Activated CD8-positive, alpha-beta memory T cell treated with anti-CD3 and anti-CD28 coated beads, Interleukin-2, amount 10 ng/mL, durations not matched to agents 7 days and 5 days (primary cell): ENCODE measurements at regions not wholly inside any gene's neighbourhood (a gene's known extent, or its start where the extent isn't known, plus 50 kb on each side); places are given as distances from the start of the nearest gene placed in this dataset.

Experiments
- ATAC-seq: fragments of 150-1000 bp; cut with Tn5 transposase; one replicate; pipeline ENCODE4 v1.10.0; 2021; ENCODE audit warnings: moderate library complexity
- CTCF ChIA-PET: fragments of 350-600 bp; sonication (Branson Sonifier 250); formaldehyde crosslinking; loops from one replicate; lab custom pipeline; 2021; ENCODE audit warnings: antibody characterized with exemption; lab: Charles Lee
- DNase-seq: peaks from one replicate; pipeline ENCODE4 v3.0.0-alpha.2; 2020
- H3K27ac Mint-ChIP-seq: one replicate; pipeline ENCODE4 v1.8.0; 2021; ENCODE audit warnings: mild to moderate bottlenecking, mixed read lengths
- H3K27me3 Mint-ChIP-seq: one replicate; pipeline ENCODE4 v1.8.0; 2021; ENCODE audit warnings: mixed read lengths
- H3K36me3 Mint-ChIP-seq: one replicate; pipeline ENCODE4 v1.8.0; 2021; ENCODE audit warnings: mild to moderate bottlenecking, mixed read lengths
- H3K4me1 Mint-ChIP-seq: one replicate; pipeline ENCODE4 v1.8.0; 2021; ENCODE audit warnings: mixed read lengths
- H3K4me3 Mint-ChIP-seq: one replicate; pipeline ENCODE4 v1.8.0; 2021; ENCODE audit warnings: mild to moderate bottlenecking, moderate library complexity, mixed read lengths
- H3K9me3 Mint-ChIP-seq: one replicate; pipeline ENCODE4 v1.8.0; 2022; ENCODE audit warnings: low read depth, mixed read lengths

GRCh38 chr12:89960607-89961394 lies 252.2 kb upstream of the ATP2B1 start:
- ATAC-seq (no peak), DNase-seq (no peak)
- H3K4me3 Mint-ChIP-seq = no peak overlapping the region
- H3K27ac Mint-ChIP-seq = no peak overlapping the region
- peaks cover 10% of the 10 kb centered on the region for H3K4me1 Mint-ChIP-seq
- H3K9me3 Mint-ChIP-seq = no peaks in the 10 kb centered on the region
- H3K27me3 Mint-ChIP-seq = no peaks in the 10 kb centered on the region
- no peaks in the 10 kb centered on the region for H3K36me3 Mint-ChIP-seq
- CTCF ChIA-PET = interaction anchor here (1.2 to 1.8 kb wide), 3 partner anchors 8 to 14 kb away, joined by 3 to 8 read pairs (median 5); no protein-coding TSS in a partner anchor

GRCh38 chr12:89960011-89960507 lies 251.4 kb upstream of the ATP2B1 start:
- H3K4me3 Mint-ChIP-seq = no peak overlapping the region
- DNase-seq (no peak), ATAC-seq (peak; percentile 23)
- CTCF ChIA-PET = interaction anchor here (1.2 to 1.8 kb wide), 3 partner anchors 9 to 15 kb away, joined by 3 to 8 read pairs (median 5); no protein-coding TSS in a partner anchor
- H3K36me3 Mint-ChIP-seq = no peaks in the 10 kb centered on the region
- no peaks in the 10 kb centered on the region for H3K27me3 Mint-ChIP-seq
- H3K4me1 Mint-ChIP-seq = peaks cover 10% of the 10 kb centered on the region
- no peaks in the 10 kb centered on the region for H3K9me3 Mint-ChIP-seq
- no peak overlapping the region for H3K27ac Mint-ChIP-seq

DNA sequence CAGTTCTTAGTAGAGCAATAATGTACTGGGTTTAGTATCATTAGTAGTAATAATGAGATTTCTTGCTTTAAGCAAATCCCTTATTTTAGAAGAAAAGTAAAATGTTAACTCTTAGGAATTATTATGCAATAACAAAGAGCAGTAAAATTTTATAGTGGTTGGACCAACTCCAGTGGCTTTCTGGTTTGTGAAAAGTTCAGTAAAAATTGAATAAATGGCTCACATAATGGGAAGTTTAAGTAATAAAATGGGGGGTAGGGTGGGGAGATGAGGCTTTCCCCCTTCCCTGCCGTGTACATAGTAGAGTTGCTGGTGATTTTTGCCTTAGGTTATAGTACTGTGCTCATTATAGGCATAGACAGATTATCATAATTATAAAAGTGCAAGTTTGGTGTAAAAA lies 250.5 kb upstream of the ATP2B1 start:
- DNase-seq (no peak), ATAC-seq (no peak)
- no peaks in the 10 kb centered on the region for H3K27me3 Mint-ChIP-seq
- no peak overlapping the region for H3K4me3 Mint-ChIP-seq
- H3K9me3 Mint-ChIP-seq = no peaks in the 10 kb centered on the region
- no peak overlapping the region for H3K27ac Mint-ChIP-seq
- CTCF ChIA-PET = no interaction called here
- peaks cover 10% of the 10 kb centered on the region for H3K4me1 Mint-ChIP-seq
- no peaks in the 10 kb centered on the region for H3K36me3 Mint-ChIP-seq

DNA sequence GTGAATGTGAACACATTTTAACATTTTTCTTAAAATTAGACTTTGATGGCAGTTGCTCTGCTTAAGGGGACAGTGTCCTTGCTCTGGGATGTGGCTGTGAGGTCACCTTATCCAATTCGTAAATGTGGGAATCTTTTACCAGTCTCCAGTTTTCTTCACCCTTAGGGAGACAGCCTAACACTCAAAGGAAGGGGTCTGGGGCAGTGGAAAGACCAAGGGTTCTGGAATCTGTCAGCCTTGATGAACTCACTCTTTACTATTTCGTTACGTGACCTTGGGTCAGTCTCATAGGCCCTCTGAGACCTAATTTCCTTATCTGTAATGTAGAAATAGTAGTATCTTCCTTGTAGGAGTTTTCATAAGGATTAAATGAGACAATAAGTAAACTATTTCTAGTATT lies 245.6 kb upstream of the ATP2B1 start:
- no peak overlapping the region for H3K4me3 Mint-ChIP-seq
- H3K36me3 Mint-ChIP-seq = peaks cover 2% of the 10 kb centered on the region
- H3K27ac Mint-ChIP-seq = no peak overlapping the region
- H3K27me3 Mint-ChIP-seq = no peaks in the 10 kb centered on the region
- no peak for DNase-seq
- no peaks in the 10 kb centered on the region for H3K9me3 Mint-ChIP-seq
- no peak for ATAC-seq
- peaks cover 14% of the 10 kb centered on the region for H3K4me1 Mint-ChIP-seq
- CTCF ChIA-PET = no interaction called here

GRCh38 chr12:89951694-89952060 lies 243.0 kb upstream of the ATP2B1 start:
- peaks cover 16% of the 10 kb centered on the region for H3K4me1 Mint-ChIP-seq
- CTCF ChIA-PET = no interaction called here

DNA sequence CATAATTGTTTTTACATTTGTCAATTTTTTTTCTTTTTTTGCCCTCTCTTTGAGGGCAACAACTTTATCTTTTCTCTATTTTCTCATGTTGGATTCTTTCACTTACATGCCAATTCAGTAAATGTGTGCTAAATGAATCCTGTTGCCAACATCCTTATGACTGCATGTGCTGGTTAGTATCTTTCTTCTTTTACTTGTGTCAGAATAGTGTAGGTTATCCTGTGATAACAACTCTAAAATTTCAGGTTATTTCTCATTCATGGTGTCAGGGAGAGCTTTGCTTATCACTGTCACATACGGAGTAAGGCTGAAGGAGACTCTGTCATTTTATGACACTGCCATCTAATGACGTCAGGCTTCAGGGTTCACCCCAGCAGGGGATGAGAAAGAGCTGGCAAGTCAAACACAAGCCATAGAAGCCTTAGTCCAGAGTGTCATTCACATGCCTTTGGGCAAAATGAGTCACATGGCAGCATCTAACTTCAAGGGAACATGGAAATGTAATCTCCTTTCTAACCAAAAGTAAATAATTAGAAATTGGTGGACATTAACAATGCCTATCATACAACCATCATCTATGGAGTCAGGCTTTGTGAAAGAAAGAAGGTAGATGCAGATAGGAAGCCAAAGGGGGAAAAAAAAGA lies 242.5 kb upstream of the ATP2B1 start:
- no peak for ATAC-seq

More at GRCh38 chr12:89951694-89952060, 243.0 kb upstream of the ATP2B1 start:
- Mint-ChIP-seq H3K36me3 (peaks cover 2% of the 10 kb centered on the region), H3K9me3 (no peaks in the 10 kb centered on the region), H3K4me3 (no peak overlapping the region), H3K27ac (no peak overlapping the region), H3K27me3 (no peaks in the 10 kb centered on the region)
- DNase-seq (no peak), ATAC-seq (no peak)

GRCh38 chr12:89950421-89950820 lies 241.8 kb upstream of the ATP2B1 start:
- Mint-ChIP-seq H3K4me1 (peaks cover 16% of the 10 kb centered on the region), H3K27me3 (no peaks in the 10 kb centered on the region), H3K4me3 (peak overlapping the region; percentile 11), H3K9me3 (no peaks in the 10 kb centered on the region), H3K27ac (peak overlapping the region; percentile 44), H3K36me3 (peaks cover 2% of the 10 kb centered on the region)
- CTCF ChIA-PET = interaction anchor here (1.1 to 1.3 kb wide), 2 partner anchors 11 to 191 kb away, joined by 3 to 8 read pairs; no protein-coding TSS in a partner anchor
- DNase-seq (no peak), ATAC-seq (no peak)

More for the DNA sequence above, 242.5 kb upstream of the ATP2B1 start:
- Mint-ChIP-seq H3K27ac (no peak overlapping the region), H3K4me1 (peaks cover 16% of the 10 kb centered on the region), H3K4me3 (no peak overlapping the region), H3K27me3 (no peaks in the 10 kb centered on the region), H3K36me3 (peaks cover 2% of the 10 kb centered on the region), H3K9me3 (no peaks in the 10 kb centered on the region)
- CTCF ChIA-PET = no interaction called here
- DNase-seq = no peak

- ATAC-seq (peak; percentile 93), DNase-seq (peak; percentile 72)
- peaks cover 16% of the 10 kb centered on the region for H3K4me1 Mint-ChIP-seq
- peaks cover 2% of the 10 kb centered on the region for H3K36me3 Mint-ChIP-seq
- peak overlapping the region; percentile 44 for H3K27ac Mint-ChIP-seq
- peak overlapping the region; percentile 11 for H3K4me3 Mint-ChIP-seq
- CTCF ChIA-PET = interaction anchor here (1.1 to 1.3 kb wide), 2 partner anchors 11 to 190 kb away, joined by 3 to 8 read pairs; no protein-coding TSS in a partner anchor
- H3K27me3 Mint-ChIP-seq = no peaks in the 10 kb centered on the region
- no peaks in the 10 kb centered on the region for H3K9me3 Mint-ChIP-seq
Observed at GRCh38 chr12:89949457-89950195, 241.0 kb upstream of the ATP2B1 start.

DNA sequence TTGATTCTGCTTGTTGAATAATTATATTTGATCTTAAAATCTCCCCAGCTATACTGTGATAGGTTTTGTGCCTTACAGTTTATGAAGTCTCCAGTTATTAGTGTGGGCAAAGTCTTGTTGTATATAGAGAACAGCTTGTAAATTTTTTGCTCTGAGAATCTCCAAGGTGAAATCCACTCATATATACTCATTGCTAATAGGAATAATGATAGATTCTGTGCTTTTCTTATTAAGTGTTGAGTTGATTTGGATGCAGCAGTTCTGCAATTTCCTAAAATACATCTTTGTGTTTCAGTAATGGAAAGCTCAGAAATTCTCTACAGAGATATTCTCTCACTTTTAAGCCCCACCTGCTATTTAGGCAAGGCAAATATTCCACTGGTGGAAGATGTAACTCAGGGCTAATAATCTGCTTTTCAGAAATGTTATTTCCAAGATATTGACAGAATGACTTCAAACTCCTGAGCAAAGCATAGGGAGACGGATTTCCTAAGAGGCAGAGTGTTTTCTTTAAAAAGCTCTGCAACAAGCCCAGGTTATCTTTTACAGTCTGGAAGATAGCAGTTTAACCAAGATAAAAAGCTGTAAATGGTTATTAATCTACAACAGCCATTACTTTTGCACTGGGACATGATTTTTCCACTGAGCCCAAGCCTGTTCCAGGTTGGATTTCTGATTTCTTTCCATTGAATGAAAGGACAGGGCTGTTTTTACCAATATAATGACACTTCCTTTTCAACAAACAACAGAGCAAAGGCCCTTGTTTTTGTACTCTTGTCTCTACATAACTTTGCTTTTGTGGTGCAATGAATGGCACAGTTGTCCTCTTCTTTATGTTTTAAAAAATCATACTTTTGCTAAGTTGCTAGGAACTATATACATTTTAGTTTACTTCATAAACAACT lies 239.9 kb upstream of the ATP2B1 start:
- Mint-ChIP-seq H3K36me3 (peaks cover 2% of the 10 kb centered on the region), H3K4me1 (peaks cover 16% of the 10 kb centered on the region), H3K9me3 (no peaks in the 10 kb centered on the region), H3K27me3 (no peaks in the 10 kb centered on the region), H3K27ac (no peak overlapping the region), H3K4me3 (no peak overlapping the region)
- ATAC-seq = no peak
- CTCF ChIA-PET = no interaction called here
- DNase-seq = no peak

DNA sequence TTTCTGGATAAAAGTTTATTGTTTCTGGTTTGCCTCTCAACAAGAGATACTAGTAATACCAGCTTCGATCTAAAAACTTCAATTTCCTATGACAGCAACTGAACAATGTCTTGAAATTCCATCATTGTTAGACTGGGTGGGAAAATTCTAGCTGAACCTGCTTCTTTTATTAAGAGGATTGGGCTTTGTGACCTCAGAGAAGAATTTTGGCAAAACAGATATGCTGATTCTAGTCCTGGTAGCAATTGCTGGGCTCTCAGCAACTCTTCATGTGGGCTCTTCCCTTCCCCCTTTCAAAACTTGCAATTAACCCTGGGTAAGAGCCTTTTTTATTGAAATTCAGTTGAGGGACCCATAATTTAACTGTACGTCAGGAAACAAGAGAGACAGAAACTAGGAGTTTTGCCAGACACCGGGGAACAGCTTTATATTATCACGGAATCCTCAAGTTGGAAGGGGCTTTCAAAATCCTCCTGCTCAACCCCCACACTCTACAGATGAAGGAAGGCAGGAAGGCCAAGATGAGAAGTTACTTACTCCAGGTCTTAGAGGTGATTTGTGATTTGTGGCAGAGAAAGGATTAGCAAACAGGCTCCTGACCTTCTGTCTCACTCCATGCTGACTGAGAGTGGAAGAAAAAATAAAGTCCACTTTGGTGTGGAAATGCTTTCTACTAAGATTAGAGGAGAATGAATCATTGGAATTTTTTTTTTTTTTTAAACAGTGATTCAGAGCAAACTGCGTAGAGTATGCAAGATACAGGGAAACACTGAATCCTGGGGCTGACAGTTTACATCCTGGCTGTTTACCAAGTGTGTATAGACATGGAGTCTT lies 239.0 kb upstream of the ATP2B1 start:
- Mint-ChIP-seq H3K36me3 (peaks cover 2% of the 10 kb centered on the region), H3K27ac (no peak overlapping the region), H3K4me1 (peaks cover 21% of the 10 kb centered on the region), H3K27me3 (no peaks in the 10 kb centered on the region), H3K4me3 (no peak overlapping the region), H3K9me3 (no peaks in the 10 kb centered on the region)
- CTCF ChIA-PET = no interaction called here
- DNase-seq = no peak
- ATAC-seq = no peak

DNA sequence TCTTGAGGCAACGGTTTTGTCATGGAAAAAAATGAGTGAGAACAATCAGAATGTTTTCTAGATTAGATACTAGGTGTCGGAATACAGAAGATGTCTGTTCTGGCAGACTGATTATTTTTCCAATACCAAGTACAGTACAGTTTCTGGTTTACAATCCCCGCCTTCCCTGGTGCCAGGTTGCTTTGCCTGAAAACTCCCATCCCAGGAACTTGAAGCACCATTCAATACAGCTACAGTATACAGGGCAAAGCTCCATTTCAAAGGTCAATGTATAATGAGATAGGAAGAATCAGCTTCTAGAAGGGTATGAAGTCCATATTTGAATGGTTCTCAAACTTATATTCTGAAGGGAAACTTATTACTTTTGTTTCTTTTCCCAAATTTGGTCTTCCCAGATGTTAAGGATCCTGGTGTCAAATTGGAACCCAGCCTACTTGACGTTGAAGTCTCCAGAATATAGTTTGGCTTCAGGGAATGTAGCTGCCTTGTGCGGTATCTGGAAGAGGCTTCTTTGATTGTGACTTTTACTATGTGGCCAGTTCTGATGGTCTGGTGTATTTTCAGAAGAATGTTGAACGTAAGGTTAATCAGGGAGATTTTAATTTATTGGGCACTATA lies 238.0 kb upstream of the ATP2B1 start:
- H3K27me3 Mint-ChIP-seq = no peaks in the 10 kb centered on the region
- H3K4me3 Mint-ChIP-seq = no peak overlapping the region
- no peaks in the 10 kb centered on the region for H3K9me3 Mint-ChIP-seq
- H3K36me3 Mint-ChIP-seq = peaks cover 4% of the 10 kb centered on the region
- CTCF ChIA-PET = no interaction called here
- no peak for ATAC-seq
- DNase-seq = no peak
- H3K4me1 Mint-ChIP-seq = peaks cover 26% of the 10 kb centered on the region
- H3K27ac Mint-ChIP-seq = no peak overlapping the region
